Endothelial cell of umbilical vein (primary cell): ENCODE measurements at regions not wholly inside any gene's neighbourhood (a gene's known extent, or its start where the extent isn't known, plus 50 kb on each side); places are given as distances from the start of the nearest gene placed in this dataset.

Source experiments
- CTCF ChIP-seq, 2 donors: IDR thresholded peaks; 1 replicate in 1 of 2; 2 replicates in 1 of 2; pipeline ENCODE4 v1.5.1; 2011; ENCODE audit warnings: low read length in 2 of 2, mild to moderate bottlenecking in 2 of 2, moderate library complexity in 2 of 2, control low read depth in 1 of 2, inconsistent platforms in 1 of 2, low read depth in 1 of 2; ENCODE audit not compliant: insufficient read depth in 1 of 2; ENCODE audit errors: extremely low read depth in 1 of 2
- EZH2 ChIP-seq: IDR thresholded peaks from 2 replicates; pipeline ENCODE4 v1.6.1; 2012; ENCODE audit warnings: borderline replicate concordance, low read depth, mild to moderate bottlenecking, moderate library complexity, low read length, inconsistent platforms; ENCODE audit not compliant: severe bottlenecking
- FOS ChIP-seq: IDR thresholded peaks from 2 replicates; pipeline ENCODE4 v1.6.1; 2011; ENCODE audit warnings: mild to moderate bottlenecking, low read length, moderate library complexity, borderline replicate concordance; ENCODE audit not compliant: insufficient read depth
- GATA2 ChIP-seq: IDR thresholded peaks from 2 replicates; pipeline ENCODE4 v1.7.0; 2011; ENCODE audit warnings: low read depth, mild to moderate bottlenecking, moderate library complexity, mixed read lengths, low read length; ENCODE audit not compliant: insufficient read length, insufficient read depth
- JUN ChIP-seq: IDR thresholded peaks from 2 replicates; pipeline ENCODE4 v1.6.1; 2011; ENCODE audit warnings: borderline replicate concordance, low read depth; ENCODE audit not compliant: insufficient read length, insufficient read depth
- MAX ChIP-seq: IDR thresholded peaks from 2 replicates; pipeline ENCODE4 v1.6.1; 2011; ENCODE audit not compliant: insufficient read depth, insufficient read length
- MYC ChIP-seq: IDR thresholded peaks from one replicate; pipeline ENCODE4 v1.6.1; 2011; ENCODE audit warnings: mild to moderate bottlenecking, low read depth, low read length
- POLR2A ChIP-seq: IDR thresholded peaks from 2 replicates; pipeline ENCODE4 v1.6.1; 2012; ENCODE audit warnings: low read depth, mild to moderate bottlenecking, control low read depth, low read length
- POLR2AphosphoS5 ChIP-seq: IDR thresholded peaks from 2 replicates; pipeline ENCODE4 v1.6.1; 2012; ENCODE audit warnings: low read depth, mild to moderate bottlenecking, control low read depth, low read length, moderate library complexity; ENCODE audit not compliant: insufficient read depth

DNA sequence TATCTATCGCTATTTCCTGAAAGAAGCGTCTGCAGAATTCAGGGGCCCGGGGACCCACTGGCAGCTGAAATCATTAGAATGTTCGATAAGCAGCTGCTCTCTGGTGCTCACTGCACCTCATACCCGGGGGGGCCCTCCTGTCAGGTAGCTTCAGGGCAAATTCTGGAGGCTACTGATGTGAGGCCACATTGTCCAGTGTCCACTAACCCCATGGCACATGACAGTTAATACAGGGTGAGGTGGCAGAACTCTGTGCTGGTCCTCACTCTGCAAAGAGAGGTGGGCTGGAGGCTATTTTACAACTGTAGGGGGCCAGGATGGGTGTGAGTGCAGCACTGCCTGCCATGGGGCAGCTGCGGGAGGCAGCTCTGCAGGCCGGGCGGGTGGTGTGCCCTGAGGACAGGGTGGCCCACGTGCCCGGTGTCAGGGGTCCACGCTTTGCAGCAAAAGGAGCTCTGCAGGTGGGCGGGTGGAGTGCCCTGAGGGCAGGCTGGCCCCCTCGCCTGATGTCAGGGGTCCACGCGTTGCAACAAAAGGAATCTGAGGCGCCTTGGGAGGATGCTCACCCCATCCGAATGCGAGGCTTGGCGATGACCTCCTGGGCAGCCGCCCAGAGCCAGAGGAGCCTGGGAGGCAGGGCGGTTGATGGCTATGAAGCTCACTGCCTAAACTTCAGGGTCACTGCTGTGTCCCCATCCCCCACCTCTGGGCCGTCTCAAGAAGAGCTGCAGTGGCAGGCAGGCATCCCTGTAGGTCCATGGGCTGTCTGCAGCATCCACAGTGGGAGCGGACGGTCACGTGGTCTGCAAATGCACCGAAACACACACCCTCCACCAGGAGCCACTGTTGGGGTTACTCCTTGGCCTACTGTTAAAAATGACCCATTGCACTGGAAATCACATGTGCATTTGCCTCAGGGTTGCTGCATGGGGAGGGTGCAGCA is 207.0 kb upstream of the SALL3 start:
- TF ChIP-seq CTCF (IDR thresholded peaks at IDR 0.05; ENCODE audit: extremely low read depth in 1 of 2, insufficient read depth in 1 of 2, low read depth in 1 of 2, low read length in 2 of 2), result no peak
- TF ChIP-seq POLR2A, result no peak
- TF ChIP-seq MAX, result no peak
- TF ChIP-seq MYC, result no peak
- TF ChIP-seq POLR2AphosphoS5, result no peak
- no peak for TF ChIP-seq EZH2
- TF ChIP-seq GATA2, result no peak
- TF ChIP-seq JUN, result no peak
- no peak for TF ChIP-seq FOS
